ACC112 (cell line): ENCODE measurements at regions not wholly inside any gene's neighbourhood (a gene's known extent, or its start where the extent isn't known, plus 50 kb on each side); places are given as distances from the start of the nearest gene placed in this dataset.

Experiments
- H2AFZ ChIP-seq: fragments of 200-600 bp; sonication (generic); one replicate; pipeline ENCODE4 v1.6.0; 2017; ENCODE audit warnings: antibody characterized with exemption, low read length; ENCODE audit not compliant: unreplicated experiment
- H3K27ac ChIP-seq: fragments of 200-600 bp; sonication (generic); 2 replicates; pipeline ENCODE4 v1.5.1; 2014; ENCODE audit warnings: low read depth, mild to moderate bottlenecking, antibody characterized with exemption, low read length, moderate library complexity
- H3K27me3 ChIP-seq: fragments of 200-600 bp; sonication (generic); 2 replicates; pipeline ENCODE4 v1.6.1; 2014; ENCODE audit warnings: mild to moderate bottlenecking, antibody characterized with exemption, low read length, moderate library complexity, mixed read lengths; ENCODE audit not compliant: insufficient read depth
- H3K36me3 ChIP-seq: fragments of 200-600 bp; sonication (generic); 2 replicates; pipeline ENCODE4 v1.6.1; 2016; ENCODE audit warnings: mild to moderate bottlenecking, antibody characterized with exemption, low read length, moderate library complexity, mixed read lengths; ENCODE audit not compliant: insufficient read depth
- H3K4me1 ChIP-seq: fragments of 200-600 bp; sonication (generic); one replicate; pipeline ENCODE4 v1.6.1; 2016; ENCODE audit warnings: low read length, mixed read lengths; ENCODE audit not compliant: insufficient read depth, unreplicated experiment, control insufficient read depth
- H3K4me3 ChIP-seq: fragments of 200-600 bp; sonication (generic); 2 replicates; pipeline ENCODE4 v1.5.1; 2014; ENCODE audit warnings: mild to moderate bottlenecking, low read depth, low read length
- H3K79me2 ChIP-seq: fragments of 200-600 bp; sonication (generic); one replicate; pipeline ENCODE4 v1.6.0; 2016; ENCODE audit warnings: low read length; ENCODE audit not compliant: control insufficient read depth, unreplicated experiment, insufficient read depth

DNA sequence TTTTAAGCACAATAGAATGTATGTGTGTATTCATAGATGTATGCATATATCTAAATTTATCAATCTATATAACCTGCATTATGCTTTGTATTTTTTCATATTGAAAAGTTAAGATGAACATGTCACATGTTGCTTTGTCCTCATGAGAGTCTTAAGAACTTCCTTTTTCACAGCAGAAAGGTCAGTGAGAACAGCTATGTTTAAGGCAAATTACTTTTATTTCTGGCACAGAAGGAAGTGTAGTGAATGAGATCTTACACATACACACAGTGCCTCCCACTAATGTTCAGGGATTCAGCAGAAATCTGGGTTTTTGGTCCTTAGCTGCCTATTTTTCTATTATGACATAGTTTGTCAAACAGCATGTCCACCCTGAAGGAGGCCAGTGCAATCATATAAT is 134.8 kb downstream of the TMEM26 start:
- H3K4me1 ChIP-seq = peaks cover 7% of the 10 kb centered on the region
- H3K27ac ChIP-seq = no peak overlapping the region
- H3K4me3 ChIP-seq = no peak overlapping the region
- no peak overlapping the region for H2AFZ ChIP-seq
- no peaks in the 10 kb centered on the region for H3K27me3 ChIP-seq
- no peaks in the 10 kb centered on the region for H3K36me3 ChIP-seq
- H3K79me2 ChIP-seq = no peaks in the 10 kb centered on the region

DNA sequence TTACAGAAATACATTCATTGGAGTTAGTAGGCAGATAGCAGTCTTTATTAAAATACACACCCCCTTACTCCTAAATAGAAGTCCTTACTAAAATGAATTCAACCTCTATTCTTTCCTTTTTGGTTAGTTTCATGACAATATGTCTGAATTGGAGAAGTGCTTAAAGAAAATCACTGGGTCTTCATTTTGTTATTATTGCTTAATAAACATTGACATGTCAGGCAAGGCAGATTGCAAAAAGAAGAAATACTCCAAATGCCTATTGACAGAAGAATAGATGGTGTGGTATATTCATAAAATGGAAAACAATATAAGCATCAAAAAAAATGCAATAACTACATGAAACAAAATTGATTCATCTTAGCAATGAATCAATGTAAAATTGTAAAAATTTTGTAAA is 135.5 kb downstream of the TMEM26 start:
- H2AFZ ChIP-seq = no peak overlapping the region
- H3K27ac ChIP-seq = no peak overlapping the region
- no peaks in the 10 kb centered on the region for H3K36me3 ChIP-seq
- H3K27me3 ChIP-seq = no peaks in the 10 kb centered on the region
- H3K79me2 ChIP-seq = no peaks in the 10 kb centered on the region
- peaks cover 8% of the 10 kb centered on the region for H3K4me1 ChIP-seq
- no peak overlapping the region for H3K4me3 ChIP-seq

DNA sequence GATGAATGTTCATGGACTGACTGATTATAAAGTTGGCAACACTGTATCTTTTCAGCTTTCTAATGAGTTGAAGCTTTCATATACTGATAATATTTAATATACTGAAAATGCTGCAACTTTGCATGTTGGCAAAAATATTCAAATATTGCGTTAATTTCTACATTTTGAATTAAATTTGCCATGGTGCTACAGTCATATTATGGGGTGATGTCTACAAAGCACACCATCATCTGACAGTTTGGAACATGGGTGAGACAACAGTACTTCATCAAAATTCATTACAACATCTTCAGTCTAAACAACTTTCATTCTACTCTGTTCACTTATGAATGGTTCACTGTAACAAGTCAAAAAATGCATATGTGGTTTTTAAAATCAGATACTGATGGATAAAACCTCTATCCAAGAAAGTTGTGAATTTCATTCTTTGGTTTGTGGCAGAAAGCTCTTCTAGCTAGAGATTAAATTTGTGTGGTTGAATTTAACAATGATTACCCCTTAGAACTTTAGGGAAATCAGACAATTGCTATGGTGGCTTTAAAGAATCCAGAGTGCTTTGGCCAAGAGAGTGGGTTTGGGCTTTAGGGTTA is 136.4 kb downstream of the TMEM26 start:
- no peaks in the 10 kb centered on the region for H3K27me3 ChIP-seq
- H3K36me3 ChIP-seq = no peaks in the 10 kb centered on the region
- no peak overlapping the region for H2AFZ ChIP-seq
- peaks cover 8% of the 10 kb centered on the region for H3K4me1 ChIP-seq
- no peaks in the 10 kb centered on the region for H3K79me2 ChIP-seq
- H3K4me3 ChIP-seq = no peak overlapping the region
- H3K27ac ChIP-seq = no peak overlapping the region

GRCh38 chr10:61314273-61314672 is 138.9 kb downstream of the TMEM26 start:
- no peaks in the 10 kb centered on the region for H3K27me3 ChIP-seq
- H3K79me2 ChIP-seq = no peaks in the 10 kb centered on the region
- H3K36me3 ChIP-seq = no peaks in the 10 kb centered on the region
- H3K4me3 ChIP-seq = no peak overlapping the region
- H3K27ac ChIP-seq = no peak overlapping the region
- no peak overlapping the region for H2AFZ ChIP-seq
- peaks cover 8% of the 10 kb centered on the region for H3K4me1 ChIP-seq

GRCh38 chr10:61313460-61313859 is 139.7 kb downstream of the TMEM26 start:
- Histone ChIP-seq H3K27me3 (no peaks in the 10 kb centered on the region), H3K36me3 (no peaks in the 10 kb centered on the region), H3K4me1 (peaks cover 8% of the 10 kb centered on the region), H2AFZ (peak overlapping the region; percentile 45), H3K79me2 (no peaks in the 10 kb centered on the region), H3K4me3 (no peak overlapping the region), H3K27ac (no peak overlapping the region)

GRCh38 chr10:61304746-61305145 is 148.4 kb downstream of the TMEM26 start:
- Histone ChIP-seq H2AFZ (no peak overlapping the region), H3K4me1 (peaks cover 5% of the 10 kb centered on the region), H3K27me3 (no peaks in the 10 kb centered on the region), H3K27ac (peak overlapping the region; percentile 59), H3K4me3 (no peak overlapping the region), H3K79me2 (no peaks in the 10 kb centered on the region), H3K36me3 (no peaks in the 10 kb centered on the region)

DNA sequence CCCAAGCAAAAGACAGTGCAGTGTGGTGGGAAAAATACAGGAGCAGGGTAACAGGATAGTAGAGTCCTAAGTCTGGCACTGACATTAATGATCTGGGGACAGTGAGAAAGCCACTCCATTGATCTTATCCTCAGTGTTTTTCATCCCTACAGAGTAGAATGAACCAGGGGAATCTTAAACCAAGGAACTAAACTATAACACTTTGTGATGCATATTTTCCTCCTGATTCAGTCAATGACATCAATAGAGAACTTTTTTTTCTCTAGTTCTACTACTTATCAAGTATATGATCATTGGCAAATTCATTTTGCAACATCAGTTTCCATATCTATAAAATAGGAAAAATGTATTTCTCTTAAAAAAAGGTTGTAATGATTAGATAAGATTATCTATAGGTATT is 151.1 kb downstream of the TMEM26 start:
- Histone ChIP-seq H3K27ac (peak overlapping the region; percentile 63), H3K79me2 (no peaks in the 10 kb centered on the region), H3K36me3 (no peaks in the 10 kb centered on the region)

GRCh38 chr10:61301575-61301974 is 151.6 kb downstream of the TMEM26 start:
- Histone ChIP-seq H3K4me1 (peaks cover 5% of the 10 kb centered on the region), H2AFZ (no peak overlapping the region), H3K27ac (peak overlapping the region; percentile 63)

More for the DNA sequence above, 151.1 kb downstream of the TMEM26 start:
- peaks cover 5% of the 10 kb centered on the region for H3K4me1 ChIP-seq
- no peak overlapping the region for H2AFZ ChIP-seq
- H3K4me3 ChIP-seq = no peak overlapping the region
- no peaks in the 10 kb centered on the region for H3K27me3 ChIP-seq

GRCh38 chr10:61299841-61300240 is 153.3 kb downstream of the TMEM26 start:
- H3K36me3 ChIP-seq = no peaks in the 10 kb centered on the region
- no peak overlapping the region for H3K27ac ChIP-seq
- no peak overlapping the region for H2AFZ ChIP-seq
- no peaks in the 10 kb centered on the region for H3K27me3 ChIP-seq
- H3K79me2 ChIP-seq = no peaks in the 10 kb centered on the region
- no peak overlapping the region for H3K4me3 ChIP-seq
- H3K4me1 ChIP-seq = peaks cover 5% of the 10 kb centered on the region

More at GRCh38 chr10:61301575-61301974, 151.6 kb downstream of the TMEM26 start:
- no peaks in the 10 kb centered on the region for H3K36me3 ChIP-seq
- no peaks in the 10 kb centered on the region for H3K79me2 ChIP-seq
- H3K4me3 ChIP-seq = no peak overlapping the region
- H3K27me3 ChIP-seq = no peaks in the 10 kb centered on the region

DNA sequence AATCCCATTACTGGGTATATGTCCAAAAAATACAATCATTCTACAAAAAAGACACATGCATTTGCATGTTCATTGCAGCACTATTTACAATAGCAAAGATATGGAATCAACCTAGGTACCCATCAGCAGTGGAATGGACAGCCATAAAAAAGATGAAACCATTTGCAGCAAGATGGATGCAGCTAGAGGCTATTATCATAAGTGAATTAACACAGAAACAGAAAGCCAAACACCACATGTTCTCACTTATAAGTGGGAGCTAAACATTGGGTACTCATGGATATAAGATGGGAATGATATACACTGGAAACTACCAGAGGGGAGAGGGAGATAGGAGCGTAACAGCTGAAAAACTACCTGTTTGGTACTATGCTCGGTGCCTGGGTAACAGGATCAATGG is 154.0 kb downstream of the TMEM26 start:
- H3K36me3 ChIP-seq = no peaks in the 10 kb centered on the region
- no peak overlapping the region for H3K4me3 ChIP-seq
- no peaks in the 10 kb centered on the region for H3K79me2 ChIP-seq
- H3K27me3 ChIP-seq = no peaks in the 10 kb centered on the region
- H3K4me1 ChIP-seq = peaks cover under 1% of the 10 kb centered on the region
- no peak overlapping the region for H2AFZ ChIP-seq
- H3K27ac ChIP-seq = no peak overlapping the region

- Histone ChIP-seq H2AFZ (no peak overlapping the region), H3K4me1 (no peaks in the 10 kb centered on the region), H3K36me3 (no peaks in the 10 kb centered on the region), H3K4me3 (no peak overlapping the region), H3K27me3 (no peaks in the 10 kb centered on the region), H3K27ac (no peak overlapping the region), H3K79me2 (no peaks in the 10 kb centered on the region)
Measured at GRCh38 chr10:61298194-61298593, 155.0 kb downstream of the TMEM26 start.
